Keratinocyte (primary cell): ENCODE measurements at regions not wholly inside any gene's neighbourhood (a gene's known extent, or its start where the extent isn't known, plus 50 kb on each side); places are given as distances from the start of the nearest gene placed in this dataset.

Source experiments
- DNase-seq: peaks from one replicate; pipeline ENCODE4 v3.0.0-alpha.2; 2011; ENCODE audit warnings: low read depth, missing footprints, low spot score
- FAIRE-seq: peaks from 2 replicates; lab custom pipeline; 2011; peaks lifted over from hg19 to GRCh38; lab: Jason Lieb, UNC
- H2AFZ ChIP-seq: 2 replicates; pipeline ENCODE4 v1.6.0; 2012; ENCODE audit warnings: low read length, control low read depth, inconsistent platforms; ENCODE audit not compliant: control insufficient read depth
- H3K27ac ChIP-seq: 2 replicates; pipeline ENCODE4 v1.5.1; 2011; ENCODE audit warnings: low read length; ENCODE audit not compliant: control insufficient read depth, insufficient read depth
- H3K27me3 ChIP-seq: 3 replicates; pipeline ENCODE4 v1.6.0; 2011; ENCODE audit warnings: low read length; ENCODE audit not compliant: control insufficient read depth, insufficient read depth; ENCODE audit errors: extremely low read depth
- H3K36me3 ChIP-seq, 2 experiments: 2 replicates in 1 of 2; 3 replicates in 1 of 2; pipeline ENCODE4 v1.5.1; 2011; ENCODE audit warnings: low read length in 2 of 2, mild to moderate bottlenecking in 1 of 2; ENCODE audit not compliant: control insufficient read depth in 2 of 2, insufficient read depth in 2 of 2; ENCODE audit errors: extremely low read depth in 1 of 2
- H3K4me1 ChIP-seq: 3 replicates; pipeline ENCODE4 v1.5.1; 2011; ENCODE audit warnings: low read length; ENCODE audit not compliant: control insufficient read depth, insufficient read depth; ENCODE audit errors: extremely low read depth
- H3K4me2 ChIP-seq: 3 replicates; pipeline ENCODE4 v1.6.0; 2011; ENCODE audit warnings: low read depth, low read length; ENCODE audit not compliant: control insufficient read depth, insufficient read depth; ENCODE audit errors: extremely low read depth
- H3K4me3 ChIP-seq, 3 experiments: fragments of 200-600 bp in 1 of 3; sonication (generic) in 1 of 3; 2 replicates in 2 of 3; 3 replicates in 1 of 3; pipeline ENCODE4 v1.5.1; 2011 to 2016; ENCODE audit warnings: low read length in 3 of 3, mild to moderate bottlenecking in 3 of 3, control low read depth in 2 of 3, inconsistent platforms in 1 of 3, low read depth in 1 of 3, mixed read lengths in 1 of 3, mixed run types in 1 of 3, moderate library complexity in 1 of 3; ENCODE audit not compliant: control insufficient read depth in 2 of 3, insufficient read depth in 2 of 3; ENCODE audit errors: extremely low read depth in 1 of 3
- H3K79me2 ChIP-seq: 2 replicates; pipeline ENCODE4 v1.6.0; 2012; ENCODE audit warnings: low read length; ENCODE audit not compliant: control insufficient read depth, insufficient read depth
- H3K9ac ChIP-seq: 3 replicates; pipeline ENCODE4 v1.6.0; 2011; ENCODE audit warnings: low read length; ENCODE audit not compliant: control insufficient read depth, insufficient read depth; ENCODE audit errors: extremely low read depth
- H3K9me1 ChIP-seq: 3 replicates; pipeline ENCODE4 v1.6.0; 2011; ENCODE audit warnings: low read length; ENCODE audit not compliant: control insufficient read depth, insufficient read depth; ENCODE audit errors: extremely low read depth
- H3K9me3 ChIP-seq: 2 replicates; pipeline ENCODE4 v1.5.1; 2012; ENCODE audit warnings: low read depth, low read length; ENCODE audit not compliant: control insufficient read depth
- H4K20me1 ChIP-seq: 3 replicates; pipeline ENCODE4 v1.6.0; 2011; ENCODE audit warnings: low read length; ENCODE audit not compliant: control insufficient read depth, insufficient read depth; ENCODE audit errors: extremely low read depth
- EZH2 ChIP-seq: IDR thresholded peaks from one replicate; pipeline ENCODE4 v1.6.1; 2012; ENCODE audit warnings: inconsistent platforms, mild to moderate bottlenecking, low read length, moderate library complexity
- dilution Hi-C: fragments of 300-500 bp; cut with MboI; formaldehyde crosslinking; loops from one replicate; pipeline ENCODE4 v1.7.0; 2020; ENCODE audit warnings: low sequenced_read_pairs; ENCODE audit not compliant: extremely low pct_ligation_motif_present
- TF ChIP-seq, protein P1 (sequence below), 3 experiments: IDR thresholded peaks in 1 of 3; conservative IDR thresholded peaks in 1 of 3; optimal IDR thresholded peaks in 1 of 3; 2 replicates in 2 of 3; 3 replicates in 1 of 3; pipeline versions ENCODE3 to v1.5.1; 2011; ENCODE audit warnings: low read length in 3 of 3, mild to moderate bottlenecking in 3 of 3, moderate library complexity in 2 of 3, control low read depth in 1 of 3, inconsistent platforms in 1 of 3; ENCODE audit not compliant: insufficient read depth in 2 of 3; ENCODE audit errors: extremely low read depth in 1 of 3

DNA sequence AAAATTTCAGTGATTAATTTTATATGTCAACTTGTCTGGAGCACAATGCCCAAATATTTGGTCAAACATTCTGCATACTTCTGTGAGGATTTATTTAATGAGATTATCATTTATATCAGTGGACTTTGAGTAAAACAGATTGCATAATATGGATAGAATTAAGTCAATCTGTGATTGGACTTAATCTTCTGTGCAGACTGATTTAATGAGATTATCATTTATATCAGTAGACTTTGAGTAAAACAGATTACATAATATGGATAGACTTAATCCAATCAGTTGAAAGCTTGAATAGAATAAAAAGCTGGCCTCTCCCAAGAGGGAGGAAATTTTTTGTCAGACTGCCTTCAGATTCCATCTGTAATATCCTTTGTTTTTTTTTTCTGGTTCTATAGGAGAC is 1413.2 kb downstream of the LRFN5 start:
- Histone ChIP-seq H3K9ac (no peak overlapping the region), H3K9me3 (no peaks in the 10 kb centered on the region), H3K4me2 (no peak overlapping the region), H3K4me3 (no peak overlapping the region), H4K20me1 (no peaks in the 10 kb centered on the region), H3K36me3 (no peaks in the 10 kb centered on the region), H2AFZ (no peak overlapping the region), H3K9me1 (no peaks in the 10 kb centered on the region), H3K27me3 (no peaks in the 10 kb centered on the region), H3K79me2 (no peaks in the 10 kb centered on the region), H3K4me1 (no peaks in the 10 kb centered on the region), H3K27ac (no peak overlapping the region)
- no peak for TF ChIP-seq EZH2
- TF ChIP-seq, protein P1, sequence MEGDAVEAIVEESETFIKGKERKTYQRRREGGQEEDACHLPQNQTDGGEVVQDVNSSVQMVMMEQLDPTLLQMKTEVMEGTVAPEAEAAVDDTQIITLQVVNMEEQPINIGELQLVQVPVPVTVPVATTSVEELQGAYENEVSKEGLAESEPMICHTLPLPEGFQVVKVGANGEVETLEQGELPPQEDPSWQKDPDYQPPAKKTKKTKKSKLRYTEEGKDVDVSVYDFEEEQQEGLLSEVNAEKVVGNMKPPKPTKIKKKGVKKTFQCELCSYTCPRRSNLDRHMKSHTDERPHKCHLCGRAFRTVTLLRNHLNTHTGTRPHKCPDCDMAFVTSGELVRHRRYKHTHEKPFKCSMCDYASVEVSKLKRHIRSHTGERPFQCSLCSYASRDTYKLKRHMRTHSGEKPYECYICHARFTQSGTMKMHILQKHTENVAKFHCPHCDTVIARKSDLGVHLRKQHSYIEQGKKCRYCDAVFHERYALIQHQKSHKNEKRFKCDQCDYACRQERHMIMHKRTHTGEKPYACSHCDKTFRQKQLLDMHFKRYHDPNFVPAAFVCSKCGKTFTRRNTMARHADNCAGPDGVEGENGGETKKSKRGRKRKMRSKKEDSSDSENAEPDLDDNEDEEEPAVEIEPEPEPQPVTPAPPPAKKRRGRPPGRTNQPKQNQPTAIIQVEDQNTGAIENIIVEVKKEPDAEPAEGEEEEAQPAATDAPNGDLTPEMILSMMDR (optimal IDR thresholded peaks at IDR 0.05 in 1 of 3, IDR thresholded peaks at IDR 0.05 in 1 of 3, conservative IDR thresholded peaks at IDR 0.05 in 1 of 3; ENCODE audit: extremely low read depth in 1 of 3, insufficient read depth in 2 of 3, low read length in 3 of 3) = no peak
- DNase-seq (no peak), FAIRE-seq (no peak)
- dilution Hi-C loops = no loop called here

DNA sequence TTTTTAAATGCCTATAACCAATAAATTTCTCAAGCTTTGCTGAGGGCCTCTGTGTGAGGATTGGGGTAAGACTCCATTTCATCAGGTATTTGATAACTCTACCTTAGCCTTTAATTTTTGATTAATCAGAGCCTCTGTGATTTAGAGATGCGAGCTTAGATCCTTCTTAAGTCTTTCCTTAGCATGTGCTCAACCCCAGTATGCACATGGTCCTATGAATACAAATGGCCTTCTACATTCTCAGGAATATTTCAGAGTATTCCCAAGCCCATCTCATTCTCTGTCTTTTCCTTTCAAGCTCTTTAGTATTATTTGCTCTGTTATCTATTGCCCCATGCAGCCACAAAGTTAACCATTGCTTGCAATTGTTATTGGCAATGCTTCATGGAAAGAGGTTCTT is 1407.7 kb downstream of the LRFN5 start:
- dilution Hi-C loops = no loop called here
- H3K4me1 ChIP-seq = no peaks in the 10 kb centered on the region
- no peak for FAIRE-seq

More for the DNA sequence above, 1407.7 kb downstream of the LRFN5 start:
- H3K9me3 ChIP-seq = no peaks in the 10 kb centered on the region
- H3K79me2 ChIP-seq = no peaks in the 10 kb centered on the region
- no peak overlapping the region for H3K27ac ChIP-seq
- H2AFZ ChIP-seq = no peak overlapping the region
- no peak for DNase-seq
- H3K36me3 ChIP-seq = no peaks in the 10 kb centered on the region
- H3K9ac ChIP-seq = no peak overlapping the region
- H3K4me3 ChIP-seq = no peak overlapping the region
- no peaks in the 10 kb centered on the region for H3K9me1 ChIP-seq
- no peaks in the 10 kb centered on the region for H4K20me1 ChIP-seq
- TF ChIP-seq, protein P1 (optimal IDR thresholded peaks at IDR 0.05 in 1 of 3, IDR thresholded peaks at IDR 0.05 in 1 of 3, conservative IDR thresholded peaks at IDR 0.05 in 1 of 3; ENCODE audit: extremely low read depth in 1 of 3, insufficient read depth in 2 of 3, low read length in 3 of 3) = no peak
- TF ChIP-seq EZH2 = no peak
- H3K4me2 ChIP-seq = no peak overlapping the region
- H3K27me3 ChIP-seq = no peaks in the 10 kb centered on the region
